HG03025 (cell line): ENCODE measurements at regions not wholly inside any gene's neighbourhood (a gene's known extent, or its start where the extent isn't known, plus 50 kb on each side); places are given as distances from the start of the nearest gene placed in this dataset.

Source experiments
- ATAC-seq: cut with Tn5 transposase; IDR thresholded peaks from one replicate; pipeline ENCODE4 v1.9.1; 2021; ENCODE audit warnings: mild to moderate bottlenecking, moderate library complexity; ENCODE audit not compliant: unreplicated experiment, low FRiP score

DNA sequence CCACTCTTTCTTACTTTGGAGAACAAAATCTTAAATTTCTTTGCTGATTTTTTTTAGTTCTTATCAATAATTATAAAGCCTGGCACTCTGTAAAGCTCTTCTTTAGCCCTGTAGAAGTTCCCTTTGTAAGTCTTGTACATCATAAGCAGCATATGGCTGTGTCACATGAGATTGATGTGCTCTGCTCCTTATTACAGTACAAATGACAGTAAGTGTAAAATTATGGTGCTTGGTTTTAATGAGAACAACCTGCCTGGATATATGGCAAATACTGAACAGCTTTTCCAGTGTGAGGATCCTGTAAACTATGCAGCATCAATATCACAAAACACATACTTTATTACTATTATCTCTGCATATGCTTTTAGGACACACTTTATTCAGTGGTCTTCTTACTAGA lies 145.9 kb upstream of the GNPDA2 start:
- no peak for ATAC-seq

DNA sequence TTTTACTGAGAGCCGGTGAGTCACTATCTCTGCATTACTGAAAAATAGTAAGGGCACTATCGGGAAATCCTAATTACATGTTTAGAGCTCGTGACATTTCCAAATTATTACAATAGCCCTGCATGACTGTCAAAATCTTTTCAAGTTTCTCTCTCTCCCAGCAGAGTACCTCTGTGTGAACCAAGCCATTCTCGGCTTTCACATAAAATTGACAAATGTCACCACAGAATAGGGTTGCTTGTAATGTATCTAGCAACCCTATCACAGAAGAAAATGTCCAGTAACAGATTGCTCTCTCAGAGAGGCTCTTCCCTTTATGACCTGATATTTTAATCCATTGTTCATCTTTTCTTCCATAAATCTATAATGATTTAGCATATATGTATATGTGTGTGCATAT lies 144.8 kb upstream of the GNPDA2 start:
- no peak for ATAC-seq

DNA sequence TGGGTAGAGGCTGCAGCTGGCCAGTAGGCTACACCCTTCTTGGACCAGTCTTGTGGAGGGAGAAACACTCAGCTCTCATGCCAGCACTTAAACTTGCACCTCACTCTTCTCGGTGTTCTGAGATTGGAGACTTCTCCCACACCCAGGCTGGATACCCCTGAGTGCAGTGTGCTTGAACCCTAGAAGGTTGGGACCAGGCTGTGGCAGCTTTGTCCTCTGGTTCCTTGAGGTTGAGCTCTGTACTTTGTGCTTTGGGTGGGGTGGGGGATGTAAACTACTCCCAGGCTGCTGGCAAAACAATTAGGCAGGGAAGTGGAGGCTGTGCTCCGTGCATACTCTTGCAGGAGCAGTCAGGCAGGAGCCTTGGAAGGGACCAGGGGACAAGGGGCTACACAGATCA lies 143.6 kb upstream of the GNPDA2 start:
- ATAC-seq, result no peak

DNA sequence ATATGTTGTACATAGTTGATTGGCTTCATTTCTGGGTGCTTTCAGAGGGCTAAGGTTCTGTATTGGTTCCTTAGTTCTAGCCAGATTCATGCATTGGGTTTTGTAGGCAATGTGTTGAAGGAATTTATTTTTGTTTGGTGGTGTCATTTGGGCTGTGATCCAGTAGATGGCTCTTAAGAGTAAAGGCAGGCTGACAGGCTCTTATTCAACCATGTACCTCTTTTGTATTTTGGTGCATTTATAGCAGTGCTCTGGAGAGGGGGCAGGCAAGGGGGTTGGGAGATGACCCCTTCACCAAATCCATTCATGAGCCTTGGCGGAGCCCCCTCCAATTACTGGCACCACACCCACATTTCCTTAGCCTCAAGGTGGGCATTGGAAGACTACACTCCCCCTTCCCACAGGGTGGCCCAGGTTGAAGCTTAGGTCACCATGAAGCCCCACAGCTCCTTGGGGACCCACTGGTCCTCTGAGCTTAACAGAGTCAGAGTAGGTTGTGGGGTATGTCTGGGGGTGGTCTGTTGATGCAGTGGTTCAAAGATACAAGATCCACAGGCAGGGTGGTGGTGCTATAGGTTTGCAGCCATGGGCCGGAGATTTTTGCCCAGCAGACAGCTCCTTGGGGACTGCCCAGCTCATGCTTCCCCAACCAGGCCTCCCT lies 143.0 kb upstream of the GNPDA2 start:
- no peak for ATAC-seq

DNA sequence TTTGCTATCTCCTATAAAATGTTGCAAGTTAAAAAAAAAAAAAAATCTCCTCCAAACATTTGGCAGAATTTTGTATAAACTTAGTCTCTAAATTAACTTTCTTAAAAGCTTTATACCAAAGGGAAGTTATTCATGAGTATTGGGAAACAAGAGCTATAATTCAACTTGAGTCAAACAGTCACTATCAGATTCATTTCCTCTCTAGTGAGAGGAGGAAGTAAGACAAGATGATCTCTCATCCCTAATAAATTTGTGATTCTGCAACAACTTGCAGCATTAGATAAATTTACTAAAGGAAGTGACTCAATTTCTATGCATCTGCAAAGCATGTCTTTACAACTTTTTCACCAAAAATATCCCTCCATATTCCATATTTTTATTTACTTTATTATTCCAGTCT lies 135.4 kb upstream of the GNPDA2 start:
- ATAC-seq, result no peak

DNA sequence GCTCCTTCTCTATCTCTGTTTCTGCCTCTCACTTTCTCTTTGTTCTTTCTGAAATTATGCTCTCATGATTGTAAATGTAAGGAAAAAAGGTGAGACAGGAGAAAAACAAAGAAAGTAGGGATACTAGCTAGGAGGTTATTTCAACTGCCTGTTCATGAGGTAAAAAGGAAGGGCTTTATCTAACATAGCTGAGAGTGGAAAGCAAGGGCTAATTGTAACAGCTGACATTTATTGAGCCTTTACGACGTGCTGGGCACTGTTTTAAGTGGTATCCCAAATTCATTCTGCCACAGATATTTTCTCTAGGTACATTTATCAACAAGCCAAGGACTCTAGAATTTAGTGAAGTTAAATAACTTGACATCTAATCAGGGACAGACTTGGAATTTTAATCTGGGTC lies 133.1 kb upstream of the GNPDA2 start:
- no peak for ATAC-seq

DNA sequence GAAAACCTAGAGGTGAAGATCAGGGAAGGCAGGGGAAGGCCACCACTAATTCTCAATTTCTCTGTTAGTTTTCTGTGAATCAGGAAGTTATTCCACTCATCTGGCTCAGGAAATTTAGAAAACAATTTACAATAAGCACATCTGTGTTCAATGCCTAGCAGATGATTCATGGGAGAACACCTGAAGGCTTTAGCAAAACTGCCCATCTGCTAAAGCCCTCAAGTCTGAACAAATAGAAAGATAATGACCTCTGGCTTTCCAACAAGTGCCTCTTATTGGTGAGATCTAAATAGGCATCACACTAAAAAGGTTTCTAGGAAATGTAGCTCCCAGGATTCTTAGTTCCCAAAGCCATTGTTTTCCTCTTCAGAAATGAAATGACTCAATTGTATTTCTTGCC lies 122.1 kb upstream of the GNPDA2 start:
- ATAC-seq, result no peak

DNA sequence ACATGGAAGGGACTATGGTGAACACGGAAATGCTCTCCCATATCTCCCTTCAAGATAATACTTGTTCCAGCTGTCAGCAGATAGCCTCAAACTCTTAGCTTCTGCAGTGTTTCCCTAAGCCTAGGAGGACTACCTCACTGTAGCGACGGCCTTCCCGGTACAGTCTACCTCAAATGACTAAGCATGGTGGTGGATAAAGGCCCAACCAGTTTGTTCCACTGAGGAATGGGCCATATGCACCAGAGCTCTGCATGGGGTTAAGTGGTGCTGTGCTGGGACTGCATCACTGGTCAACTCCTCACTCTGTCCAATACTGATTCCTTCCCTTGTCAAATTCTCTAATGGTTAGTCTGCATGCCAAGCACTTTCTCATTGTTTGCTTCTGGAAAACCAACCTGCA lies 119.6 kb upstream of the GNPDA2 start:
- ATAC-seq, result no peak

DNA sequence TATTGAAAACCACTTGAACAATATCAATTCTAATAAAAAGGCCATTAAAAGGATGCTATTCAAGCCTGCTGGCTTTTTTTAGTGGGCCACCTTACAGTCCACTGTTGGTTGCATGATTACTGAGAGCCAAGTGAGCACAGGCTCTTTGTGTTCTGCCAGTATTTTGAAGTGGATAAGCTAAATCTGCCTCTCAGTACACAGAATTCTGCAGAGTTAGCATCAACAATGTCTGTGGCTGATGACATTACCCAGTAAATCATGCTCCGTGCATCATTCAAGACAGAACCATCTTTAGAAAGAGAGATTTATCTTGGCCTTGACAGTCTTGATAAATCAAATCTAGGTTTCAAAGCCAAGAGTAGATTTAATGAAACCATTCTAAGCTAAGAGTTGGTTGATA lies 119.0 kb upstream of the GNPDA2 start:
- ATAC-seq, result no peak

DNA sequence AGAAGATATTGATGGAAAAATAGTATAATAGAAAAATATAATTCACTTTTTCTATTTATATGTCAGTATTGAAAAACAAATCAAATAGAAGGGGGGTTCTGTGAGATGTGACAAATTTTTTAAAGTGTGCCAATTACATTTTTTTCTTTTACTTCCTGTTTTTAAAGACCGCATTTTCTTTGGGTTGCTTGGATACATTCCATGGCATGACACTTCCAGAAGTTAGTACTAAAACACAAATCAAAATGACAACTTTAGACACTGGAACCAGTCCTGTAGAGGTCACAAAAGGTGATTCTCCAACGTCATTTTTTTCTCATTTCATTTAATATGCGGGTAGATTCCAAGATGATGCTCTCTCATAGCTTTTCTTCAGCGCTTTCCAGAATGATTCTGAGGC lies 116.2 kb upstream of the GNPDA2 start:
- no peak for ATAC-seq

DNA sequence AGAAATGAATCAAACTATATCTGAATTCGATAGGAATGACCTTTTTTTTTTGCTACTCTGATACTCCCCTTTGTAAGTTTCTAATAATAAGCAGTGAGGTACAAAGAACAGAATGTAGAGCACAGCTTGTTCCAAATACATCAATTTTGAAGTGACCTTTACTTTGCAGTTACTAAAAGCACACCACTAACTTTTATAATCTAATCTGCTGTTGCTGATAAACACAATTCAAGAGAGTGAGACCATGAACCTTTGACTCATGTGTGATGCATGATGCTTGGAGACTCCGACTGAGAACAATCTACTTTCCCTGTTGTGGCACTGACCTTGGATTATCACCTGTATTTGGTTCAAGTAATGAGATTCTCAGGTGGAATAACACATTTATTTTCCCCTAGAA lies 91.6 kb upstream of the GNPDA2 start:
- ATAC-seq, result no peak

DNA sequence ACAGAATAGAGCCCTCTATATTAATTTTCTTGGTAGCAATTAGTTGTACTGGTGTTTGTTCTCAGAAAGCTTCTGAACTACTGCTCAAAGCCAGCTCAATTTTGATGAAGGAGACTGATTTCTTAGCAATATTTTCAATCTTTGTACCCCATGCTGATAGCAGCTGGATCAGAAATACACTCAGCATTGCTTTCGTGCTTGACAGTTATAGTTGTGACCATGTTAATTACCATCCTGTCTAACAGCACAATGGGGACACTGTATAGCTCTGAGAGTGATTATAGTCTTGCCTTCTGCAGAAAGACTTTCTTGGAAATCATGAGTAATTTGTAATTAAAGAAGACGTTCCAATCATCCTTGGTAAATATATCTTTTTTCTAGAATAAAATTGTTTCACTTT lies 79.7 kb upstream of the GNPDA2 start:
- no peak for ATAC-seq

DNA sequence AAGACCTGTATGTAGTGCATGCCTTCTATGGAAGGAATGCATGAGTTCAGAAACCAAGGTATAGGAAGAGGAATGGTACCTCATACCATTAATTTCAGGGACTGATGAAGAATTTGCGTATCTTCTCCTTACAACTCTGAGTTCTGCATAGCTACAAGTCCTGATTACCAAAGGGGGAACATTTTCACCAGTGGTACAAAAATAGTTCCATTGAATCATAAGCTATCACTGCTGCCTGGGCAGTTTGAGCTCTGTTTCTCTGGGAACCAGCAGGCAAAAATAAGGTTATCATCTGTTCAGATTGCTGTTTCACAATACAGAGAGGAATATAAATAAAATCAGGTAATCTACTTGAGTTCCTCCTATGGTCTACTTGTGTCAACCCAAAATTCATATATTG lies 77.9 kb upstream of the GNPDA2 start:
- no peak for ATAC-seq

DNA sequence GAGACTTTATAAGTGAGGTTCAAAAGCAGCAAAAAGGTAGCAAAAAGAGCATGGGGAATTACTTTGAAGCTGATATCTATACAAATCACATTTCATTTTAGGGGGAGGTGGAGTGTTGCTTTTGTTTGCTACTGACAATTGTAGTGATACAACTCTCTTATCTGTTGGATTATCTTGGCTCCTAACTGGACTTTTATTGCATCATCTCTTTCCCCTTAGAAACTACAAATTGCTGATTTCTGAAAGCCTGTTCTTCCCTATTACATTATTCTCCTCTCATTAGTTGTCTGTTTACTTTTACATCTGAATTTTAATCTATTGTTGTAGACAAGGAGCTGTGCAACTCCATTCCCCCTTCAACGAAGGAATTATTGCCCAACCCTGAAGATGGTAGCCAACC lies 75.0 kb upstream of the GNPDA2 start:
- ATAC-seq, result no peak

DNA sequence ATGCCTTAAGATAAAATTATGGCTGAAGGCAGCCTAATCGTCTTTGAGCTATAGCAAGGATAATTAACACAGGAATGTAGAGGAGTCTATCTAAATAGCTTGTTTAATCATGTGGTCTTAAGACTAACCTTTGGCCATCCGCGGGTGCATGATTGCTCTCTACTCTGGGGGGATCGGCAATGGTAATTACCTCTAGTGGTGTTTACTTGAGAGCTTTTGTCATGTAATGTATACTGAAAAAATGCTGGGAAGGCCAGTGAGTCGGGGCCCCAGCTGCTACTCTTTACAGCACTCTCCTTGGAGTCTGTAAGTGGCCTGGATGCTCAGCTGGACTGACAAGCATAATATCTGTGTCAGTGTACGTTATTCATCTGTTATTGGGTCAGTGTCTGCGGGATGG lies 65.5 kb upstream of the GNPDA2 start:
- ATAC-seq, result no peak

DNA sequence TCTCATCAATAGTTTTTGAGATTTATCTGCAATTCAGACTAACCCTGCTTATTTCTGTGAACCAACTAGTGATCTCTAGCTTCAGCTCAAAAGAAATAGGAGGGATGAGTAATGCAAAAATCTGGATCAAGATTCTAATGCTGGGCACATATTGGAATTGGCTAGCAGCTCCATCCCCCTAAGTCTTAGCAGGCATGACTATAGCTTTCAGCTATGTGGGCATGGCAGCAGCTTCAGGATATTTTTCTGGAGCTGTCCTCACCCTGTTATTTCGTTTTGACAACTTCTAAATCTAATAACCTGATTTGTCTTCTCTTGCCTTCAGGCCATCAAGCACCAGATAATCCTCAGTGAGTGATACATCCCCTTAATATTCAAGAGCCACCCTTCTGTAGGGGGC lies 50.8 kb upstream of the GNPDA2 start:
- no peak for ATAC-seq
